HG03060 (cell line): ENCODE measurements at regions not wholly inside any gene's neighbourhood (a gene's known extent, or its start where the extent isn't known, plus 50 kb on each side); places are given as distances from the start of the nearest gene placed in this dataset.

ENCODE experiments used
- ATAC-seq: cut with Tn5 transposase; IDR thresholded peaks from one replicate; pipeline ENCODE4 v1.9.1; 2021; ENCODE audit warnings: low read depth, moderate number of reproducible peaks; ENCODE audit not compliant: unreplicated experiment

GRCh38 chr7:16066805-16067459 lies 354.4 kb downstream of the CRPPA start:
- ATAC-seq, result no peak

GRCh38 chr7:16065939-16066338 lies 355.4 kb downstream of the CRPPA start:
- no peak for ATAC-seq

- no peak for ATAC-seq
Observed at GRCh38 chr7:16063716-16064675, 357.3 kb downstream of the CRPPA start.

GRCh38 chr7:16063221-16063620 lies 358.1 kb downstream of the CRPPA start:
- ATAC-seq, result no peak

- ATAC-seq, result no peak
Observed at GRCh38 chr7:16062269-16062668, 359.1 kb downstream of the CRPPA start.

- ATAC-seq, result no peak
Observed at GRCh38 chr7:16061630-16062029, 359.7 kb downstream of the CRPPA start.

- ATAC-seq, result no peak
Observed at GRCh38 chr7:16061011-16061410, 360.3 kb downstream of the CRPPA start.

- no peak for ATAC-seq
Observed at GRCh38 chr7:16060502-16060901, 360.8 kb downstream of the CRPPA start.

GRCh38 chr7:16055263-16055976 lies 365.9 kb downstream of the CRPPA start:
- ATAC-seq, result no peak

- no peak for ATAC-seq
Observed at GRCh38 chr7:16051561-16052255, 365.2 kb upstream of the MEOX2 start.

- no peak for ATAC-seq
Observed at GRCh38 chr7:16046041-16046440, 359.6 kb upstream of the MEOX2 start.

GRCh38 chr7:16045296-16045695 lies 358.8 kb upstream of the MEOX2 start:
- no peak for ATAC-seq

- ATAC-seq, result no peak
Observed at GRCh38 chr7:16044645-16045044, 358.2 kb upstream of the MEOX2 start.

GRCh38 chr7:16040346-16040745 lies 353.9 kb upstream of the MEOX2 start:
- no peak for ATAC-seq

GRCh38 chr7:16038906-16039305 lies 352.4 kb upstream of the MEOX2 start:
- no peak for ATAC-seq

GRCh38 chr7:16035392-16035791 lies 348.9 kb upstream of the MEOX2 start:
- no peak for ATAC-seq

- ATAC-seq, result no peak
Observed at GRCh38 chr7:16034866-16035265, 348.4 kb upstream of the MEOX2 start.

GRCh38 chr7:16034353-16034752 lies 347.9 kb upstream of the MEOX2 start:
- ATAC-seq, result no peak

- no peak for ATAC-seq
Observed at GRCh38 chr7:16033233-16033632, 346.8 kb upstream of the MEOX2 start.

GRCh38 chr7:16028636-16029035 lies 342.2 kb upstream of the MEOX2 start:
- no peak for ATAC-seq

- no peak for ATAC-seq
Observed at GRCh38 chr7:16028103-16028502, 341.6 kb upstream of the MEOX2 start.
